HG03108 (cell line): ENCODE measurements at regions not wholly inside any gene's neighbourhood (a gene's known extent, or its start where the extent isn't known, plus 50 kb on each side); places are given as distances from the start of the nearest gene placed in this dataset.

ENCODE experiments used
- ATAC-seq: cut with Tn5 transposase; IDR thresholded peaks from one replicate; pipeline ENCODE4 v1.9.1; 2021; ENCODE audit warnings: moderate library complexity; ENCODE audit not compliant: unreplicated experiment

GRCh38 chr10:65528986-65529385 lies 1396.8 kb upstream of the LRRTM3 start:
- ATAC-seq, result no peak

GRCh38 chr10:65531545-65531944 lies 1394.3 kb upstream of the LRRTM3 start:
- ATAC-seq, result no peak

GRCh38 chr10:65534771-65535170 lies 1391.1 kb upstream of the LRRTM3 start:
- ATAC-seq, result no peak

- ATAC-seq, result no peak
Observed at GRCh38 chr10:65544756-65545155, 1381.1 kb upstream of the LRRTM3 start.

GRCh38 chr10:65548001-65548400 lies 1377.8 kb upstream of the LRRTM3 start:
- ATAC-seq, result no peak

GRCh38 chr10:65550761-65551160 lies 1375.1 kb upstream of the LRRTM3 start:
- no peak for ATAC-seq

GRCh38 chr10:65555192-65555591 lies 1370.6 kb upstream of the LRRTM3 start:
- ATAC-seq, result no peak

- no peak for ATAC-seq
Observed at GRCh38 chr10:65556006-65556405, 1369.8 kb upstream of the LRRTM3 start.

GRCh38 chr10:65559369-65559768 lies 1366.5 kb upstream of the LRRTM3 start:
- no peak for ATAC-seq

GRCh38 chr10:65565246-65565645 lies 1360.6 kb upstream of the LRRTM3 start:
- ATAC-seq, result no peak

GRCh38 chr10:65566906-65567305 lies 1358.9 kb upstream of the LRRTM3 start:
- ATAC-seq, result no peak

GRCh38 chr10:65570143-65571010 lies 1355.5 kb upstream of the LRRTM3 start:
- no peak for ATAC-seq

GRCh38 chr10:65571011-65571570 lies 1354.7 kb upstream of the LRRTM3 start:
- ATAC-seq, result no peak

GRCh38 chr10:65581426-65582026 lies 1344.3 kb upstream of the LRRTM3 start:
- no peak for ATAC-seq

- no peak for ATAC-seq
Observed at GRCh38 chr10:65602182-65602865, 1323.5 kb upstream of the LRRTM3 start.

- ATAC-seq, result no peak
Observed at GRCh38 chr10:65611592-65611991, 1314.2 kb upstream of the LRRTM3 start.

- no peak for ATAC-seq
Observed at GRCh38 chr10:65614956-65615565, 1310.8 kb upstream of the LRRTM3 start.

GRCh38 chr10:65618126-65618525 lies 1307.7 kb upstream of the LRRTM3 start:
- ATAC-seq, result no peak

- no peak for ATAC-seq
Observed at GRCh38 chr10:65620404-65621048, 1305.3 kb upstream of the LRRTM3 start.

GRCh38 chr10:65622608-65623007 lies 1303.2 kb upstream of the LRRTM3 start:
- ATAC-seq, result no peak
